SU-DHL-6 (cell line): ENCODE measurements at regions not wholly inside any gene's neighbourhood (a gene's known extent, or its start where the extent isn't known, plus 50 kb on each side); places are given as distances from the start of the nearest gene placed in this dataset.

Source experiments
- H2AFZ ChIP-seq: fragments of 200-600 bp; sonication (generic); 2 replicates; pipeline ENCODE4 v1.6.1; 2014; ENCODE audit warnings: low read depth, mild to moderate bottlenecking, moderate library complexity, mixed read lengths, antibody characterized with exemption, low read length; ENCODE audit not compliant: severe bottlenecking
- H3F3A ChIP-seq: fragments of 200-600 bp; shearing (Covaris generic); 2 replicates; pipeline ENCODE4 v1.6.0; 2016; ENCODE audit warnings: antibody characterized with exemption, mild to moderate bottlenecking; ENCODE audit not compliant: insufficient read depth
- H3K27ac ChIP-seq: fragments of 200-600 bp; sonication (generic); 2 replicates; pipeline ENCODE4 v1.5.1; 2016; ENCODE audit warnings: low read depth, mild to moderate bottlenecking, low read length, moderate library complexity, mixed read lengths
- H3K27me3 ChIP-seq: fragments of 200-600 bp; sonication (generic), shearing (Covaris generic); 2 replicates; pipeline ENCODE4 v1.6.0; 2014; ENCODE audit warnings: mild to moderate bottlenecking, low read length
- H3K36me3 ChIP-seq: fragments of 200-600 bp; sonication (generic); 2 replicates; pipeline ENCODE4 v1.6.1; 2014; ENCODE audit warnings: mild to moderate bottlenecking, low read length, mixed read lengths
- H3K4me2 ChIP-seq: fragments of 300-600, 200-600 bp; shearing (Covaris generic), sonication (generic); 2 replicates; pipeline ENCODE4 v1.6.0; 2014; ENCODE audit warnings: low read length, low read depth, mild to moderate bottlenecking; ENCODE audit not compliant: poor library complexity, severe bottlenecking
- H3K4me3 ChIP-seq: fragments of 200-600 bp; sonication (generic); 2 replicates; pipeline ENCODE4 v1.5.1; 2014; ENCODE audit warnings: antibody characterized with exemption, low read length, mild to moderate bottlenecking, mixed read lengths; ENCODE audit not compliant: insufficient read depth, poor library complexity, severe bottlenecking
- H3K79me2 ChIP-seq: fragments of 200-600 bp; sonication (generic); 2 replicates; pipeline ENCODE4 v1.6.1; 2014; ENCODE audit warnings: mild to moderate bottlenecking, low read length, moderate library complexity; ENCODE audit not compliant: insufficient read depth
- H3K9ac ChIP-seq: fragments of 200-600 bp; sonication (generic); 2 replicates; pipeline ENCODE4 v1.7.0; 2014; ENCODE audit warnings: mild to moderate bottlenecking, low read length
- H3K9me2 ChIP-seq: fragments of 200-600 bp; sonication (generic); replicated peaks from 2 replicates; pipeline ENCODE4 v1.6.1; 2014; ENCODE audit warnings: low read length; ENCODE audit not compliant: insufficient read depth
- H3K9me3 ChIP-seq: fragments of 200-600 bp; sonication (generic); 2 replicates; pipeline ENCODE4 v1.6.1; 2014; ENCODE audit warnings: low read length, mixed read lengths; ENCODE audit not compliant: insufficient read depth
- H4K20me1 ChIP-seq: fragments of 200-600 bp; sonication (generic); 2 replicates; pipeline ENCODE4 v1.6.1; 2014; ENCODE audit warnings: low read depth, mild to moderate bottlenecking, antibody characterized with exemption, low read length, moderate library complexity, mixed read lengths
- CTCF ChIP-seq: fragments of 200-600 bp; sonication (generic); IDR thresholded peaks from one replicate; pipeline ENCODE4 v1.5.1; 2017; ENCODE audit warnings: antibody characterized with exemption, mild to moderate bottlenecking, low read length, moderate library complexity; ENCODE audit not compliant: insufficient read depth, poor library complexity, severe bottlenecking
- EZH2phosphoT487 ChIP-seq: fragments of 200-600 bp; sonication (generic), shearing (Covaris generic); conservative IDR thresholded peaks from 2 replicates; pipeline ENCODE4 v1.6.1; 2018; ENCODE audit warnings: mild to moderate bottlenecking, antibody characterized with exemption, low read length, moderate library complexity, mixed read lengths

GRCh38 chr13:106318941-106319411 is 216.5 kb downstream of the EFNB2 start:
- no peaks in the 10 kb centered on the region for H3K79me2 ChIP-seq
- H3K27ac ChIP-seq = no peak overlapping the region
- H3K9ac ChIP-seq = no peak overlapping the region
- no peaks in the 10 kb centered on the region for H4K20me1 ChIP-seq
- H3K9me2 ChIP-seq = no peaks in the 10 kb centered on the region
- no peaks in the 10 kb centered on the region for H3K36me3 ChIP-seq
- no peaks in the 10 kb centered on the region for H3K27me3 ChIP-seq
- H3K9me3 ChIP-seq = no peaks in the 10 kb centered on the region
- no peak overlapping the region for H2AFZ ChIP-seq
- H3F3A ChIP-seq = no peaks in the 10 kb centered on the region
- no peak for TF ChIP-seq EZH2phosphoT487
- TF ChIP-seq CTCF = no peak
- no peak overlapping the region for H3K4me2 ChIP-seq
- H3K4me3 ChIP-seq = no peak overlapping the region

GRCh38 chr13:106314417-106314816 is 221.0 kb downstream of the EFNB2 start:
- Histone ChIP-seq H3K27ac (no peak overlapping the region), H3K36me3 (no peaks in the 10 kb centered on the region), H3K4me2 (no peak overlapping the region), H3K79me2 (no peaks in the 10 kb centered on the region), H3K9me3 (no peaks in the 10 kb centered on the region; the same call in 1 of the 2 replicates), H4K20me1 (no peaks in the 10 kb centered on the region), H3K9me2 (no peaks in the 10 kb centered on the region), H3K9ac (no peak overlapping the region), H3F3A (no peaks in the 10 kb centered on the region), H3K4me3 (no peak overlapping the region), H2AFZ (no peak overlapping the region), H3K27me3 (no peaks in the 10 kb centered on the region)
- TF ChIP-seq EZH2phosphoT487 (no peak), CTCF (no peak)

- no peak overlapping the region for H2AFZ ChIP-seq
- no peak overlapping the region for H3K4me3 ChIP-seq
- no peak for TF ChIP-seq CTCF
- TF ChIP-seq EZH2phosphoT487 = no peak
- H3K36me3 ChIP-seq = no peaks in the 10 kb centered on the region
- no peak overlapping the region for H3K4me2 ChIP-seq
- no peaks in the 10 kb centered on the region for H4K20me1 ChIP-seq
- no peaks in the 10 kb centered on the region; the same call in 1 of the 2 replicates for H3K9me3 ChIP-seq
- no peaks in the 10 kb centered on the region for H3K9me2 ChIP-seq
- no peaks in the 10 kb centered on the region for H3K27me3 ChIP-seq
- H3K27ac ChIP-seq = no peak overlapping the region
- no peaks in the 10 kb centered on the region for H3K79me2 ChIP-seq
- no peak overlapping the region for H3K9ac ChIP-seq
- no peaks in the 10 kb centered on the region for H3F3A ChIP-seq
Observed at GRCh38 chr13:106311004-106311403, 224.5 kb downstream of the EFNB2 start.

GRCh38 chr13:106310291-106310865 is 225.1 kb downstream of the EFNB2 start:
- Histone ChIP-seq H3K9me3 (no peaks in the 10 kb centered on the region; the same call in 1 of the 2 replicates), H3K9me2 (no peaks in the 10 kb centered on the region), H3K79me2 (no peaks in the 10 kb centered on the region), H3K27ac (no peak overlapping the region), H3K27me3 (no peaks in the 10 kb centered on the region), H3F3A (no peaks in the 10 kb centered on the region), H3K36me3 (no peaks in the 10 kb centered on the region), H3K4me2 (no peak overlapping the region), H2AFZ (no peak overlapping the region), H4K20me1 (no peaks in the 10 kb centered on the region), H3K4me3 (no peak overlapping the region), H3K9ac (no peak overlapping the region)
- TF ChIP-seq CTCF (no peak), EZH2phosphoT487 (no peak)
